BJ (cell line): ENCODE measurements at regions not wholly inside any gene's neighbourhood (a gene's known extent, or its start where the extent isn't known, plus 50 kb on each side); places are given as distances from the start of the nearest gene placed in this dataset.
A peak's percentile ranks its signal among the peaks of the same experiment; 100 is the strongest.

Source experiments
- CTCF ChIA-PET: fragments of 350-600 bp; formaldehyde crosslinking; extraction: SDS; loops from one replicate; lab custom pipeline; 2021; ENCODE audit warnings: antibody characterized with exemption, inconsistent platforms; lab: Yijun Ruan, JAX
- POLR2A ChIA-PET: fragments of 300-600 bp; sonication (Branson Sonifier 250); formaldehyde crosslinking; extraction: SDS; loops from one replicate; lab custom pipeline; 2021; ENCODE audit warnings: antibody characterized with exemption; lab: Charles Lee
- DNase-seq: peaks from one replicate; pipeline ENCODE4 v3.0.0-alpha.2; 2011; ENCODE audit warnings: low read depth
- H3K27me3 ChIP-seq: 2 replicates; pipeline ENCODE4 v1.6.0; 2011; ENCODE audit warnings: low read length; ENCODE audit not compliant: control insufficient read depth, insufficient read depth
- H3K36me3 ChIP-seq: 2 replicates; pipeline ENCODE4 v1.5.1; 2011; ENCODE audit warnings: low read length; ENCODE audit not compliant: control insufficient read depth, insufficient read depth
- H3K4me3 ChIP-seq: 2 replicates; pipeline ENCODE4 v1.5.1; 2011; ENCODE audit warnings: low read depth, mild to moderate bottlenecking, control low read depth, low read length
- TF ChIP-seq, protein P1 (sequence below): IDR thresholded peaks from 2 replicates; pipeline ENCODE4 v1.5.1; 2011; ENCODE audit warnings: low read depth, mild to moderate bottlenecking, control low read depth, inconsistent platforms, low read length, moderate library complexity; ENCODE audit not compliant: insufficient read depth

DNA sequence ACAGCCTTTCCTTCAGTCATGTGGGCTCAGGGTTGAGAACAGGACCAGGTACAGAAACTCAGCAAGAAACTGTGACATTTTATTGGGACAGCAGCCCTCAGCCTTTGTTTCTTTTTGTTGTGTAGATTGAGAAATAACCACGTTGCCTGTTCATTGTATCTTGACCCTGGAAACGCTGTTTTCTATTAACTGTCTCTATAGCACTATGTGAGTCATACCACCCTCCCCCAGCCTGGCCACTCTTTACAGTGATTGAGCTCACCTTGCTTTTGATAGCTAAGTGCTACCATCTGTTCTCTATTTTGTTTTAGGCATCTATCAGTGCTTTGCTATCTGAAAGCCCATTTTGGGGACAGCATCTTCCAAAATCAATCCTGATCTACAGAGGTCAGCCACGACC lies 127.9 kb downstream of the CD47 start:
- Histone ChIP-seq H3K36me3 (no peaks in the 10 kb centered on the region), H3K27me3 (no peaks in the 10 kb centered on the region), H3K4me3 (no peak overlapping the region)
- ChIA-PET CTCF (no interaction called here), POLR2A (no interaction called here)
- TF ChIP-seq, protein P1, sequence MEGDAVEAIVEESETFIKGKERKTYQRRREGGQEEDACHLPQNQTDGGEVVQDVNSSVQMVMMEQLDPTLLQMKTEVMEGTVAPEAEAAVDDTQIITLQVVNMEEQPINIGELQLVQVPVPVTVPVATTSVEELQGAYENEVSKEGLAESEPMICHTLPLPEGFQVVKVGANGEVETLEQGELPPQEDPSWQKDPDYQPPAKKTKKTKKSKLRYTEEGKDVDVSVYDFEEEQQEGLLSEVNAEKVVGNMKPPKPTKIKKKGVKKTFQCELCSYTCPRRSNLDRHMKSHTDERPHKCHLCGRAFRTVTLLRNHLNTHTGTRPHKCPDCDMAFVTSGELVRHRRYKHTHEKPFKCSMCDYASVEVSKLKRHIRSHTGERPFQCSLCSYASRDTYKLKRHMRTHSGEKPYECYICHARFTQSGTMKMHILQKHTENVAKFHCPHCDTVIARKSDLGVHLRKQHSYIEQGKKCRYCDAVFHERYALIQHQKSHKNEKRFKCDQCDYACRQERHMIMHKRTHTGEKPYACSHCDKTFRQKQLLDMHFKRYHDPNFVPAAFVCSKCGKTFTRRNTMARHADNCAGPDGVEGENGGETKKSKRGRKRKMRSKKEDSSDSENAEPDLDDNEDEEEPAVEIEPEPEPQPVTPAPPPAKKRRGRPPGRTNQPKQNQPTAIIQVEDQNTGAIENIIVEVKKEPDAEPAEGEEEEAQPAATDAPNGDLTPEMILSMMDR: no peak
- no peak for DNase-seq

- CTCF ChIA-PET: interaction anchor here (1.3 kb wide), 1 partner anchor 476 kb away, joined by 3 read pairs; no protein-coding TSS in a partner anchor
- TF ChIP-seq, protein P1: no peak
- POLR2A ChIA-PET: no interaction called here
- DNase-seq: no peak
- Histone ChIP-seq H3K4me3 (no peak overlapping the region), H3K36me3 (no peaks in the 10 kb centered on the region), H3K27me3 (no peaks in the 10 kb centered on the region)
Measured at GRCh38 chr3:107962037-107962436, 128.8 kb downstream of the CD47 start.

DNA sequence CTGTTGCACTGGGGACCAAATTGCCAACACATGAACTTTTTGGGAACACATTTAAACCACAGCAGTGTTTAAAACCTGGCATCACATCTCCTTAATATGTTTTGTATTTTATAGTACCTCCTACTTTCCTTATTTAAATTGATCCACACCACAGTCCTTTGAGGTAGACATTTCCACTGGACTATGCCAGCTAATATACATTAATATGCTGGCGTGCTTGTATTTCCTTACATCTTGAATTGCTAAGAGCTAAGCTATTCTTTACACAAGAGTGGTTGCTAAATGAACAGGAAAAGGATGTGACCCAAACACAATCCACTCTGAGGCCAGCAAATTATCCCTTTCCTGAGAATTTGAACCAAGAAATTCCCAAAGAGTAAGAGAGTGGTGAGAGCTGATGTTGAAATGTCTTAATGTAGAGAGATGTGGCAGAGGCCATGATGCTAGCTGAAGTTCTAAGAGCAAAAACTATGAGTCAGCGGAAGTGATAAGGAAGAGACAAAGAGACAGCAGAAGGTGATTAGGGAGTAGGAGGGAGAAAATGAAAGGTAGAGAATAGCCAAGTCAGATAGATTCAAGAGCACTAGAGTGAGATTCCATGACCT lies 131.2 kb downstream of the CD47 start:
- TF ChIP-seq, protein P1: no peak
- DNase-seq: no peak
- POLR2A ChIA-PET: interaction anchor here (0.5 kb wide), 1 partner anchor 99 kb away, joined by 3 read pairs; no protein-coding TSS in a partner anchor
- no peaks in the 10 kb centered on the region for H3K36me3 ChIP-seq
- H3K4me3 ChIP-seq: no peak overlapping the region
- CTCF ChIA-PET: no interaction called here
- no peaks in the 10 kb centered on the region for H3K27me3 ChIP-seq

- ChIA-PET CTCF (no interaction called here), POLR2A (no interaction called here)
- Histone ChIP-seq H3K27me3 (no peaks in the 10 kb centered on the region), H3K4me3 (no peak overlapping the region), H3K36me3 (no peaks in the 10 kb centered on the region)
- DNase-seq: no peak
- TF ChIP-seq, protein P1: no peak
Measured at GRCh38 chr3:107958146-107958545, 132.7 kb downstream of the CD47 start.

DNA sequence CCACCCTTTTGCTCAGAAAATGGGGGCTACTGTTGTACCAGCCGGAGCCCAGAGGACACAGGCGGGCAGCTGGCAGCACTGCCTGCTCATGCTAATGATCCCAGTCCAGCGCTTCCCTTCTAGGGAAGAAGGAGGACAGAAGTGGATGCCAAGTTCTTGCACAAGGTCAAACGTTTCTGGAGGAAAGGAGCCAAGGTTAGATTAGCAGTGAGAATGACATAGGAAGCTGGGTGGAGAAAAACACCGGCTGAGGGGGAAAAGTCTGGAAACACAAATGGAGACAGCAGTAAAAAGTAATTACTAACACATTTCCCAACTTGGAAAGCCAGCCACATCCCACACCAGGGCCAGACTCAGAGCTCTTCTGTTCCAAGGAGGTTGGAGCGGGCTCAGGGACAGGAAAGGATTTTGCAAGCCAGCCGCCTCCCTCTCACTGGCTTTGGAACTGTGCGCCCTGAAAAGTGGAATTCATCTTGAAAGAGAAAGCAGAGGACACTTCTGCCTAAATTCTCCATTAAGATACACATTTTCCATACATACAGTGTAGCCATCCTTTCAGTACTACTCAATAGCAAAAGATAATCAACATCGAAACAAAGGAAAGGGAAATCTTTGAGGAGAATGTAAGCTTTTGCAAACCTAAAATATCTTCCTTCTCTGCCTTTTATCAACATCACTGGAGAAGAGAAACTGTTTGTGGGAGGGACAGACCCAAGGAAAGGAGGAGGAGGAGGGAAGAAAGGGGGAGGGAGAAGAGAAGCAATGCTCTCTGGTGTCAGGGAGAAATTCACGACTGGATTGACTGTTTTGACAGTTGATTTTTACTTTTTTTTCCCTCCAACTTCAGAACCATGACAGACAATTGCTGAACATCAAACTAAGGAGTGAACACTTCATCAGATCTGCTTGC lies 133.6 kb downstream of the CD47 start:
- Histone ChIP-seq H3K27me3 (no peaks in the 10 kb centered on the region), H3K4me3 (peak overlapping the region; percentile 2; the same call in 1 of the 2 replicates), H3K36me3 (no peaks in the 10 kb centered on the region)
- CTCF ChIA-PET: interaction anchor here (0.9 to 2.8 kb wide), 2 partner anchors 12 to 29 kb away, joined by 4 to 10 read pairs; no protein-coding TSS in a partner anchor
- peak; percentile 71 for DNase-seq
- TF ChIP-seq, protein P1: no peak
- POLR2A ChIA-PET: no interaction called here
